ENCODE measurements at regions not wholly inside any gene's neighbourhood (a gene's known extent, or its start where the extent isn't known, plus 50 kb on each side); places are given as distances from the start of the nearest gene placed in this dataset.

- TF ChIP-seq, protein P1, sequence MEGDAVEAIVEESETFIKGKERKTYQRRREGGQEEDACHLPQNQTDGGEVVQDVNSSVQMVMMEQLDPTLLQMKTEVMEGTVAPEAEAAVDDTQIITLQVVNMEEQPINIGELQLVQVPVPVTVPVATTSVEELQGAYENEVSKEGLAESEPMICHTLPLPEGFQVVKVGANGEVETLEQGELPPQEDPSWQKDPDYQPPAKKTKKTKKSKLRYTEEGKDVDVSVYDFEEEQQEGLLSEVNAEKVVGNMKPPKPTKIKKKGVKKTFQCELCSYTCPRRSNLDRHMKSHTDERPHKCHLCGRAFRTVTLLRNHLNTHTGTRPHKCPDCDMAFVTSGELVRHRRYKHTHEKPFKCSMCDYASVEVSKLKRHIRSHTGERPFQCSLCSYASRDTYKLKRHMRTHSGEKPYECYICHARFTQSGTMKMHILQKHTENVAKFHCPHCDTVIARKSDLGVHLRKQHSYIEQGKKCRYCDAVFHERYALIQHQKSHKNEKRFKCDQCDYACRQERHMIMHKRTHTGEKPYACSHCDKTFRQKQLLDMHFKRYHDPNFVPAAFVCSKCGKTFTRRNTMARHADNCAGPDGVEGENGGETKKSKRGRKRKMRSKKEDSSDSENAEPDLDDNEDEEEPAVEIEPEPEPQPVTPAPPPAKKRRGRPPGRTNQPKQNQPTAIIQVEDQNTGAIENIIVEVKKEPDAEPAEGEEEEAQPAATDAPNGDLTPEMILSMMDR (IDR thresholded peaks at IDR 0.05 in 2 of 3, conservative IDR thresholded peaks at IDR 0.05 in 1 of 3; ENCODE audit: insufficient read depth in 2 of 3, low read depth in 1 of 3, low read length in 3 of 3) = peak; percentile 69 to 83 (median 78)
- no peak for TF ChIP-seq ZNF274 (IDR thresholded peaks at IDR 0.05; ENCODE audit: borderline replicate concordance, low read depth, low read length)
- TF ChIP-seq KAT7 (CRISPR knock-in tag; IDR thresholded peaks at IDR 0.05; ENCODE audit: borderline replicate concordance) = no peak
- TF ChIP-seq POLR2AphosphoS5 (IDR thresholded peaks at IDR 0.05; ENCODE audit: control insufficient read depth, insufficient read depth, low read depth, low read length) = no peak
- no peak for TF ChIP-seq CREB1 (IDR thresholded peaks at IDR 0.05)
- TF ChIP-seq CREB1 (CRISPR knock-in tag; IDR thresholded peaks at IDR 0.05) = no peak
- TF ChIP-seq, protein P2, sequence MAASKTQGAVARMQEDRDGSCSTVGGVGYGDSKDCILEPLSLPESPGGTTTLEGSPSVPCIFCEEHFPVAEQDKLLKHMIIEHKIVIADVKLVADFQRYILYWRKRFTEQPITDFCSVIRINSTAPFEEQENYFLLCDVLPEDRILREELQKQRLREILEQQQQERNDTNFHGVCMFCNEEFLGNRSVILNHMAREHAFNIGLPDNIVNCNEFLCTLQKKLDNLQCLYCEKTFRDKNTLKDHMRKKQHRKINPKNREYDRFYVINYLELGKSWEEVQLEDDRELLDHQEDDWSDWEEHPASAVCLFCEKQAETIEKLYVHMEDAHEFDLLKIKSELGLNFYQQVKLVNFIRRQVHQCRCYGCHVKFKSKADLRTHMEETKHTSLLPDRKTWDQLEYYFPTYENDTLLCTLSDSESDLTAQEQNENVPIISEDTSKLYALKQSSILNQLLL (CRISPR knock-in tag; IDR thresholded peaks at IDR 0.05; ENCODE audit: borderline replicate concordance) = no peak
- TF ChIP-seq TRIM28 (IDR thresholded peaks at IDR 0.05) = no peak
Observed at GRCh38 chr17:74089869-74090464, 113.5 kb upstream of the RPL38 start.
